HUDEP-2 (cell line): ENCODE measurements at regions not wholly inside any gene's neighbourhood (a gene's known extent, or its start where the extent isn't known, plus 50 kb on each side); places are given as distances from the start of the nearest gene placed in this dataset.

ENCODE experiments used
- DNase-seq, 76 experiments: peaks; one replicate each; lab custom pipeline; 2025; ENCODE audit not compliant: unreplicated experiment in 76 of 76; lab: John Stamatoyannopoulos, UW

GRCh38 chr5:126369995-126370731 is 53.0 kb upstream of the GRAMD2B start:
- DNase-seq = no peak

GRCh38 chr5:126370796-126371718 is 52.2 kb upstream of the GRAMD2B start:
- DNase-seq = no peak

GRCh38 chr5:126373375-126374108 is 49.7 kb upstream of the GRAMD2B start:
- DNase-seq = no peak
